HepG2 (cell line): ENCODE measurements at regions not wholly inside any gene's neighbourhood (a gene's known extent, or its start where the extent isn't known, plus 50 kb on each side); places are given as distances from the start of the nearest gene placed in this dataset.

ENCODE experiments used
- ATAC-seq: fragments of 200-7000 bp; cut with Tn5 transposase; 3 replicates; pipeline ENCODE4 v1.9.1; 2020; ENCODE audit warnings: mild to moderate bottlenecking, moderate library complexity
- BruUV-seq: library from RNA; stranded (reverse); fragments of 400-500 nt; replicated peaks from 2 replicates; lab custom pipeline; 2021; lab: Mats Ljungman, UMichigan
- CTCF ChIA-PET: fragments of 300-600 bp; formaldehyde crosslinking; extraction: SDS; loops from one replicate; lab custom pipeline; 2021; ENCODE audit warnings: low total read pairs, inconsistent platforms, low intra/inter-chr PET ratio; lab: Yijun Ruan, JAX
- POLR2A ChIA-PET: fragments of 350-600 bp; sonication (Branson Sonifier 250); formaldehyde crosslinking; loops from one replicate; lab custom pipeline; 2020; ENCODE audit warnings: antibody characterized with exemption, inconsistent platforms; lab: Yijun Ruan, JAX
- DNase-seq: peaks from one replicate; pipeline ENCODE4 v3.0.0-alpha.2; 2015; ENCODE audit warnings: low spot score
- FAIRE-seq: peaks from 3 replicates; lab custom pipeline; 2011; peaks lifted over from hg19 to GRCh38; lab: Jason Lieb, UNC
- H2AFZ ChIP-seq: one replicate; pipeline ENCODE4 v1.6.1; 2011; ENCODE audit warnings: low read length, inconsistent platforms
- H3K27ac ChIP-seq: fragments of 300-600 bp; 3 replicates; pipeline ENCODE4 v1.8.0; 2011; ENCODE audit warnings: mixed run types, mild to moderate bottlenecking, mixed read lengths, low read length, inconsistent platforms; ENCODE audit not compliant: insufficient read depth; ENCODE audit errors: extremely low read length
- H3K27me3 ChIP-seq, 2 experiments: fragments of 200-600 bp in 1 of 2; 2 replicates in 1 of 2; 3 replicates in 1 of 2; pipeline versions ENCODE4 v1.6.0 to v1.8.0; 2011; ENCODE audit warnings: low read length in 2 of 2, mild to moderate bottlenecking in 2 of 2, moderate library complexity in 2 of 2, inconsistent platforms in 1 of 2; ENCODE audit not compliant: insufficient read depth in 2 of 2, control insufficient read depth in 1 of 2
- H3K36me3 ChIP-seq, 2 experiments: fragments of 200-600 bp in 1 of 2; replicated peaks in 1 of 2; 2 replicates in 1 of 2; 3 replicates in 1 of 2; pipeline versions ENCODE4 v1.5.1 to v1.8.0; 2011; ENCODE audit warnings: low read length in 2 of 2, inconsistent platforms in 1 of 2; ENCODE audit not compliant: insufficient read depth in 2 of 2, control insufficient read depth in 1 of 2
- H3K4me1 ChIP-seq: 2 replicates; pipeline ENCODE4 v1.5.1; 2012; ENCODE audit warnings: low read length, inconsistent platforms; ENCODE audit not compliant: insufficient read depth
- H3K4me2 ChIP-seq: 2 replicates; pipeline ENCODE4 v1.6.0; 2011; ENCODE audit warnings: low read depth, low read length, inconsistent platforms
- H3K4me3 ChIP-seq, 3 experiments: fragments of 200-600 bp in 1 of 3; sonication (generic), shearing (Covaris generic) in 1 of 3; replicated peaks in 1 of 3; 2 replicates each; pipeline ENCODE4 v1.5.1; 2011 to 2016; ENCODE audit warnings: low read length in 3 of 3, inconsistent platforms in 2 of 3, low read depth in 2 of 3, mild to moderate bottlenecking in 2 of 3, control low read depth in 1 of 3, mixed read lengths in 1 of 3; ENCODE audit not compliant: insufficient read depth in 1 of 3
- H3K79me2 ChIP-seq: one replicate; pipeline ENCODE4 v1.6.1; 2011; ENCODE audit warnings: low read length, inconsistent platforms; ENCODE audit not compliant: insufficient read depth
- H3K9ac ChIP-seq: 2 replicates; pipeline ENCODE4 v1.6.0; 2011; ENCODE audit warnings: mild to moderate bottlenecking, low read depth, low read length, inconsistent platforms; ENCODE audit not compliant: insufficient read depth
- H3K9me3 ChIP-seq: 2 replicates; pipeline ENCODE4 v1.5.1; 2012; ENCODE audit warnings: mild to moderate bottlenecking, low read length
- H4K20me1 ChIP-seq: 2 replicates; pipeline ENCODE4 v1.6.0; 2011; ENCODE audit warnings: inconsistent platforms, mild to moderate bottlenecking, low read length, moderate library complexity; ENCODE audit not compliant: insufficient read depth
- ATF3 ChIP-seq: sonication (generic); formaldehyde crosslinking; IDR thresholded peaks from 2 replicates; pipeline ENCODE4 v1.4.0; 2020; ENCODE audit warnings: missing genetic modification reagents
- HMG20B ChIP-seq: conservative IDR thresholded peaks from 2 replicates; pipeline ENCODE4 v1.6.1; 2016; ENCODE audit warnings: missing genetic modification reagents, missing compliant biosample characterization
- ZNF280D ChIP-seq: sonication (generic); formaldehyde crosslinking; IDR thresholded peaks from 2 replicates; pipeline ENCODE4 v1.5.1; 2020; ENCODE audit warnings: mild to moderate bottlenecking, missing genetic modification reagents
- WGBS: methylation state at CpG from one replicate; pipeline ENCODE4 v1.1.6; 2017; ENCODE audit warnings: low lambda C conversion rate; 5-methylcytosine and 5-hydroxymethylcytosine counted together
- in situ Hi-C: cut with HindIII; loops from 2 replicates; pipeline ENCODE4 v1.10.0; 2017; ENCODE audit warnings: low pct_unique_long_range_greater_than_20kb; ENCODE audit not compliant: extremely low pct_ligation_motif_present
- intact Hi-C: fragments of 100-400 bp; cut with micrococcal nuclease; formaldehyde crosslinking; loops from one replicate; pipeline ENCODE4 v1.10.0; 2022; ENCODE audit not compliant: unreplicated experiment

- TF ChIP-seq HMG20B (CRISPR knock-in tag) = no peak
- TF ChIP-seq, all 625 proteins: peak for 0
Measured at GRCh38 chr4:133921280-133922195, 280.1 kb downstream of the PABPC4L start (continued).

- intact Hi-C loops (no loop called here), in situ Hi-C loops (no loop called here)
- no peak for ATAC-seq
- Histone ChIP-seq H3K79me2 (no peaks in the 10 kb centered on the region), H4K20me1 (no peaks in the 10 kb centered on the region), H3K4me1 (no peaks in the 10 kb centered on the region), H2AFZ (no peak overlapping the region), H3K4me2 (no peak overlapping the region), H3K27ac (no peak overlapping the region), H3K27me3 (no peaks in the 10 kb centered on the region), H3K9me3 (no peaks in the 10 kb centered on the region), H3K4me3 (no peak overlapping the region), H3K9ac (no peak overlapping the region), H3K36me3 (no peaks in the 10 kb centered on the region)
- no TSS peak for BruUV-seq
- CTCF ChIA-PET = no interaction called here
- WGBS = 0% methylated on average over 2 of the region's 2 CpGs
- no peak for TF ChIP-seq ATF3
- no peak for TF ChIP-seq ZNF280D (CRISPR knock-in tag)
- POLR2A ChIA-PET = no interaction called here
- no peak for DNase-seq
- no peak for FAIRE-seq
Measured at GRCh38 chr4:133920236-133920635, 281.4 kb downstream of the PABPC4L start.
